Loucy (cell line): ENCODE measurements at regions not wholly inside any gene's neighbourhood (a gene's known extent, or its start where the extent isn't known, plus 50 kb on each side); places are given as distances from the start of the nearest gene placed in this dataset.

Experiments
- H2AFZ ChIP-seq: fragments of 200-600 bp; sonication (generic); 2 replicates; pipeline ENCODE4 v1.6.0; 2016; ENCODE audit warnings: antibody characterized with exemption, mild to moderate bottlenecking, low read length, moderate library complexity
- H3F3A ChIP-seq: fragments of 200-600 bp; 2 replicates; pipeline ENCODE4 v1.6.0; 2016; ENCODE audit warnings: antibody characterized with exemption, low read depth, mild to moderate bottlenecking
- H3K27me3 ChIP-seq: fragments of 200-600 bp; sonication (generic); 2 replicates; pipeline ENCODE4 v1.6.1; 2014; ENCODE audit warnings: low read length, mild to moderate bottlenecking; ENCODE audit not compliant: insufficient read depth, poor library complexity, severe bottlenecking
- H3K36me3 ChIP-seq: fragments of 200-600 bp; sonication (generic); 2 replicates; pipeline ENCODE4 v1.6.1; 2016; ENCODE audit warnings: low read length; ENCODE audit not compliant: insufficient read depth
- H3K4me1 ChIP-seq: fragments of 200-600 bp; sonication (generic); 2 replicates; pipeline ENCODE4 v1.5.1; 2014; ENCODE audit warnings: low read length, mild to moderate bottlenecking; ENCODE audit not compliant: insufficient read depth, poor library complexity, severe bottlenecking
- H3K4me2 ChIP-seq: fragments of 200-600 bp; sonication (generic); 2 replicates; pipeline ENCODE4 v1.6.0; 2014; ENCODE audit warnings: antibody characterized with exemption, low read length, low read depth, mild to moderate bottlenecking; ENCODE audit not compliant: poor library complexity, severe bottlenecking
- H3K4me3 ChIP-seq: fragments of 200-600 bp; sonication (generic); 2 replicates; pipeline ENCODE4 v1.5.1; 2014; ENCODE audit warnings: low read length, mild to moderate bottlenecking, mixed read lengths; ENCODE audit not compliant: poor library complexity, severe bottlenecking
- H3K79me2 ChIP-seq: fragments of 200-600 bp; sonication (generic); 2 replicates; pipeline ENCODE4 v1.6.1; 2014; ENCODE audit warnings: low read length; ENCODE audit not compliant: insufficient read depth
- H3K9ac ChIP-seq: fragments of 200-600 bp; sonication (generic); 2 replicates; pipeline ENCODE4 v1.6.0; 2014; ENCODE audit warnings: mild to moderate bottlenecking, low read depth, low read length, moderate library complexity; ENCODE audit not compliant: poor library complexity, severe bottlenecking
- H3K9me2 ChIP-seq: fragments of 200-600 bp; sonication (generic); replicated peaks from 2 replicates; pipeline ENCODE4 v1.6.1; 2016; ENCODE audit warnings: low read depth, low read length, mixed read lengths
- H3K9me3 ChIP-seq: fragments of 200-600 bp; sonication (generic); 2 replicates; pipeline ENCODE4 v1.6.1; 2014; ENCODE audit warnings: mild to moderate bottlenecking, antibody characterized with exemption, low read length, low read depth; ENCODE audit not compliant: insufficient read depth
- H4K20me1 ChIP-seq: fragments of 200-600 bp; sonication (generic); 2 replicates; pipeline ENCODE4 v1.6.0; 2014; ENCODE audit warnings: antibody characterized with exemption, low read length, mild to moderate bottlenecking; ENCODE audit not compliant: insufficient read depth, poor library complexity, severe bottlenecking
- EZH2phosphoT487 ChIP-seq: fragments of 200-600 bp; IDR thresholded peaks from 2 replicates; pipeline ENCODE4 v1.6.1; 2018; ENCODE audit warnings: antibody characterized with exemption, mild to moderate bottlenecking, moderate library complexity, borderline replicate concordance
- TF ChIP-seq, protein P1 (sequence below): fragments of 200-600 bp; sonication (generic); conservative IDR thresholded peaks from 2 replicates; pipeline ENCODE4 v1.5.1; 2014; ENCODE audit warnings: mild to moderate bottlenecking, antibody characterized with exemption, low read length

- Histone ChIP-seq H3K9ac (no peak overlapping the region), H4K20me1 (no peaks in the 10 kb centered on the region), H2AFZ (peak overlapping the region; percentile 52; the same call in 1 of the 2 replicates), H3K4me3 (no peak overlapping the region), H3K4me1 (peaks cover 45% of the 10 kb centered on the region), H3K4me2 (no peak overlapping the region), H3K27me3 (no peaks in the 10 kb centered on the region), H3K9me3 (no peaks in the 10 kb centered on the region), H3K9me2 (no peaks in the 10 kb centered on the region), H3K79me2 (no peaks in the 10 kb centered on the region), H3F3A (no peaks in the 10 kb centered on the region), H3K36me3 (no peaks in the 10 kb centered on the region)
- TF ChIP-seq, protein P1, sequence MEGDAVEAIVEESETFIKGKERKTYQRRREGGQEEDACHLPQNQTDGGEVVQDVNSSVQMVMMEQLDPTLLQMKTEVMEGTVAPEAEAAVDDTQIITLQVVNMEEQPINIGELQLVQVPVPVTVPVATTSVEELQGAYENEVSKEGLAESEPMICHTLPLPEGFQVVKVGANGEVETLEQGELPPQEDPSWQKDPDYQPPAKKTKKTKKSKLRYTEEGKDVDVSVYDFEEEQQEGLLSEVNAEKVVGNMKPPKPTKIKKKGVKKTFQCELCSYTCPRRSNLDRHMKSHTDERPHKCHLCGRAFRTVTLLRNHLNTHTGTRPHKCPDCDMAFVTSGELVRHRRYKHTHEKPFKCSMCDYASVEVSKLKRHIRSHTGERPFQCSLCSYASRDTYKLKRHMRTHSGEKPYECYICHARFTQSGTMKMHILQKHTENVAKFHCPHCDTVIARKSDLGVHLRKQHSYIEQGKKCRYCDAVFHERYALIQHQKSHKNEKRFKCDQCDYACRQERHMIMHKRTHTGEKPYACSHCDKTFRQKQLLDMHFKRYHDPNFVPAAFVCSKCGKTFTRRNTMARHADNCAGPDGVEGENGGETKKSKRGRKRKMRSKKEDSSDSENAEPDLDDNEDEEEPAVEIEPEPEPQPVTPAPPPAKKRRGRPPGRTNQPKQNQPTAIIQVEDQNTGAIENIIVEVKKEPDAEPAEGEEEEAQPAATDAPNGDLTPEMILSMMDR = no peak
- no peak for TF ChIP-seq EZH2phosphoT487
Measured at GRCh38 chr11:7874056-7874455, 57.0 kb downstream of the OR10A6 start.

- H2AFZ ChIP-seq = no peak overlapping the region
- H3K9me2 ChIP-seq = no peaks in the 10 kb centered on the region
- H3F3A ChIP-seq = no peaks in the 10 kb centered on the region
- H3K4me1 ChIP-seq = peaks cover 33% of the 10 kb centered on the region
- no peaks in the 10 kb centered on the region for H3K9me3 ChIP-seq
- H3K4me3 ChIP-seq = no peak overlapping the region
- H3K79me2 ChIP-seq = no peaks in the 10 kb centered on the region
- H3K27me3 ChIP-seq = no peaks in the 10 kb centered on the region
- no peaks in the 10 kb centered on the region for H3K36me3 ChIP-seq
- TF ChIP-seq, protein P1 = no peak
- no peak for TF ChIP-seq EZH2phosphoT487
- no peak overlapping the region for H3K9ac ChIP-seq
- H4K20me1 ChIP-seq = no peaks in the 10 kb centered on the region
- H3K4me2 ChIP-seq = no peak overlapping the region
Measured at GRCh38 chr11:7872890-7873289, 58.2 kb downstream of the OR10A6 start.

DNA sequence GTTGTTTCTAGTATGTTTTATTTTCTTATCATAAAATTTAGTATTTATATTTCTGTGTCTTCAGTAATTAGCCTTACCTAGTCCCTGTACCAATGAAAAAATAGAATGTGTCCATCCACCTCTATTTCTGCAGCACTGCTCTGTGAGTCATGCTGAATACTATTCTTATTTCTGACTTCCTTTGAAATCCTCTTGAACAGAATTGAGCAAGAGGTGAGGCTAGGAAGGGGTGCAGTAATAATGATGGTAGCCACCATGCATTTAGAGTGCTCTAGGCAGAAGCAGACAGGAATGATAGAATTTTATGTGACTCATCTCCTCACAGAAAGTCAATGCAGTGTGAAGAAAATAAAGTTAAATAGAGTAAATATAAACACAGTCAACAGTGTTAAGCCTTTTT, 60.0 kb downstream of the OR10A6 start:
- Histone ChIP-seq H3K4me3 (no peak overlapping the region), H3K9ac (no peak overlapping the region), H3K36me3 (no peaks in the 10 kb centered on the region), H2AFZ (no peak overlapping the region), H3K79me2 (no peaks in the 10 kb centered on the region), H3K9me3 (no peaks in the 10 kb centered on the region), H4K20me1 (no peaks in the 10 kb centered on the region), H3K4me1 (peaks cover 25% of the 10 kb centered on the region), H3K9me2 (no peaks in the 10 kb centered on the region), H3K27me3 (no peaks in the 10 kb centered on the region), H3K4me2 (no peak overlapping the region), H3F3A (no peaks in the 10 kb centered on the region)
- TF ChIP-seq, protein P1 = no peak
- TF ChIP-seq EZH2phosphoT487 = no peak
